ENCODE measurements at regions not wholly inside any gene's neighbourhood (a gene's known extent, or its start where the extent isn't known, plus 50 kb on each side); places are given as distances from the start of the nearest gene placed in this dataset.

DNA sequence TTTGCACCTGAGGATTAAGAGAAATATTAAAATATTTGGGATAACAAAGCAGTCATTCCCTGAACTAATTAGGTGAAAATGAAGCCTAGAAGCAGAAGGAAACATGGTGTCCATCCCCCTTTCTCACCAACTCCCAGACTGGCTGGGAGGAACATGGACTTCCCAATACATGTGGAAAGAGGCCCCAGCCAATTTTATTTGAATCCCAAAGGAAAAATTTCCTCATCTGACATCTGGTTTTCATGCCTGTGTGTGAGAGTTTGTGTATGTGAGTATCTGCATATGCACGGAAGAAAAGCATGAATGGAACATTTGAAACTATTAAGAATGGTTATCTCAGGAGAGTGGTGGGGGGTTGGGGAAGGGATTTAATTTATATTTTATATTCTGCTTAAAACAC lies 84.3 kb downstream of the COPS8 start:
- TF ChIP-seq, protein P1, sequence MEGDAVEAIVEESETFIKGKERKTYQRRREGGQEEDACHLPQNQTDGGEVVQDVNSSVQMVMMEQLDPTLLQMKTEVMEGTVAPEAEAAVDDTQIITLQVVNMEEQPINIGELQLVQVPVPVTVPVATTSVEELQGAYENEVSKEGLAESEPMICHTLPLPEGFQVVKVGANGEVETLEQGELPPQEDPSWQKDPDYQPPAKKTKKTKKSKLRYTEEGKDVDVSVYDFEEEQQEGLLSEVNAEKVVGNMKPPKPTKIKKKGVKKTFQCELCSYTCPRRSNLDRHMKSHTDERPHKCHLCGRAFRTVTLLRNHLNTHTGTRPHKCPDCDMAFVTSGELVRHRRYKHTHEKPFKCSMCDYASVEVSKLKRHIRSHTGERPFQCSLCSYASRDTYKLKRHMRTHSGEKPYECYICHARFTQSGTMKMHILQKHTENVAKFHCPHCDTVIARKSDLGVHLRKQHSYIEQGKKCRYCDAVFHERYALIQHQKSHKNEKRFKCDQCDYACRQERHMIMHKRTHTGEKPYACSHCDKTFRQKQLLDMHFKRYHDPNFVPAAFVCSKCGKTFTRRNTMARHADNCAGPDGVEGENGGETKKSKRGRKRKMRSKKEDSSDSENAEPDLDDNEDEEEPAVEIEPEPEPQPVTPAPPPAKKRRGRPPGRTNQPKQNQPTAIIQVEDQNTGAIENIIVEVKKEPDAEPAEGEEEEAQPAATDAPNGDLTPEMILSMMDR (IDR thresholded peaks at IDR 0.05; ENCODE audit: extremely low read depth in 1 of 2, insufficient read depth in 1 of 2, low read depth in 1 of 2, low read length in 2 of 2): no peak
- no peak for TF ChIP-seq EZH2 (IDR thresholded peaks at IDR 0.05; ENCODE audit: borderline replicate concordance, low read depth, low read length, severe bottlenecking)
- TF ChIP-seq POLR2A (IDR thresholded peaks at IDR 0.05; ENCODE audit: low read depth, low read length): no peak
- TF ChIP-seq GATA2 (IDR thresholded peaks at IDR 0.05; ENCODE audit: insufficient read depth, insufficient read length, low read depth, low read length): no peak
- TF ChIP-seq POLR2AphosphoS5 (IDR thresholded peaks at IDR 0.05; ENCODE audit: insufficient read depth, low read depth, low read length): no peak
- TF ChIP-seq, protein P2, sequence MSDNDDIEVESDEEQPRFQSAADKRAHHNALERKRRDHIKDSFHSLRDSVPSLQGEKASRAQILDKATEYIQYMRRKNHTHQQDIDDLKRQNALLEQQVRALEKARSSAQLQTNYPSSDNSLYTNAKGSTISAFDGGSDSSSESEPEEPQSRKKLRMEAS (IDR thresholded peaks at IDR 0.05; ENCODE audit: insufficient read depth, insufficient read length): no peak
- TF ChIP-seq FOS (IDR thresholded peaks at IDR 0.05; ENCODE audit: borderline replicate concordance, insufficient read depth, low read length): no peak
- TF ChIP-seq JUN (IDR thresholded peaks at IDR 0.05; ENCODE audit: borderline replicate concordance, insufficient read depth, insufficient read length, low read depth): no peak
- TF ChIP-seq MYC (IDR thresholded peaks at IDR 0.05; ENCODE audit: low read depth, low read length): no peak
